Left lung (tissue), 4 donors: ENCODE measurements at regions not wholly inside any gene's neighbourhood (a gene's known extent, or its start where the extent isn't known, plus 50 kb on each side); places are given as distances from the start of the nearest gene placed in this dataset.

Experiments used
- ATAC-seq: fragments of 200-7000 bp; cut with Tn5 transposase; one replicate; pipeline ENCODE4 v1.9.1; 2020; ENCODE audit warnings: moderate library complexity
- DNase-seq, 4 donors: peaks; one replicate each; pipeline ENCODE4 v3.0.0-alpha.2; 2013 to 2020
- H3K27ac ChIP-seq, 2 donors: fragments of 200-600 bp; sonication (generic) in 1 of 2; one replicate each; pipeline versions ENCODE4 v1.5.0 to v1.8.0; 2020 to 2021
- H3K27me3 ChIP-seq, 2 donors: fragments of 200-600 bp; sonication (generic) in 1 of 2; one replicate each; pipeline versions ENCODE4 v1.5.0 to v1.8.0; 2020 to 2021
- H3K36me3 ChIP-seq, 2 donors: fragments of 200-600 bp; sonication (generic) in 1 of 2; one replicate each; pipeline versions ENCODE4 v1.5.0 to v1.8.0; 2020 to 2021
- H3K4me1 ChIP-seq, 2 donors: fragments of 200-600 bp; one replicate each; pipeline ENCODE4 v1.8.0; 2021
- H3K4me3 ChIP-seq, 2 donors: fragments of 200-600 bp; sonication (generic) in 1 of 2; one replicate each; pipeline versions ENCODE4 v1.5.0 to v1.8.0; 2020 to 2021; ENCODE audit warnings: mild to moderate bottlenecking in 1 of 2
- H3K9me3 ChIP-seq, 2 donors: fragments of 200-600 bp; sonication (generic) in 1 of 2; one replicate each; pipeline versions ENCODE4 v1.5.0 to v1.8.0; 2020 to 2021
- CTCF ChIP-seq, 2 donors: fragments of 200-600 bp; sonication (generic) in 1 of 2; IDR thresholded peaks; one replicate each; pipeline versions ENCODE4 v1.5.0 to v1.8.0; 2021; ENCODE audit warnings: antibody characterized with exemption in 2 of 2
- intact Hi-C, 2 donors: fragments of 100-400 bp; cut with DNase I; formaldehyde crosslinking; loops; one replicate each; pipeline versions ENCODE4 v1.11.2 to v1.14.2; 2022
- donor health status: DM: no; HTN: yes; CAD: no.
- donor health status: DM: no; HTN: no; CAD: no.

DNA sequence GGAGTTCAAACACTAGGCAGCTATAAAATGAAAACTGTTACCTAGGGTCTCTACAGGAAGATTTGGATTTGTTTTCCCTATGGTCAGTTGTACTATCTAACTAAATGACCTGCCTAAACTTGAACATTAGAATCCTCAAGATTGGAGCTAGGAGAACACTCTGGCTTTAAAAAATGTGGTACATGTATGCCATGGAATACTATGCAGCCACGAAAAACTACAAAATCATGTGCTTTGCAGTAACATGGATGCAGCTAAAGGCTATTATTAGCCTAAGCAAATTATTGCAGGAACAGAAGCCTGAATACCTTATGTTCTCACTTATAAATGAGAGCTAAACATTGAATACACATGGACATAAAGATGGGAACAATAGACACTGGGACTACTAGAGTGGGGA, 87.1 kb upstream of the MAGI2 start:
- Histone ChIP-seq H3K27me3 (no peaks in the 10 kb centered on the region), H3K4me3 (no peak overlapping the region), H3K27ac (no peak overlapping the region), H3K9me3 (no peaks in the 10 kb centered on the region), H3K4me1 (no peaks in the 10 kb centered on the region), H3K36me3 (no peaks in the 10 kb centered on the region)
- intact Hi-C loops, result no loop called here
- ATAC-seq (no peak), DNase-seq (no peak)
- TF ChIP-seq CTCF (IDR thresholded peaks at IDR 0.05), result no peak

- H3K27ac ChIP-seq, result no peak overlapping the region
- no peak for DNase-seq
- no peaks in the 10 kb centered on the region for H3K27me3 ChIP-seq
- no peak for TF ChIP-seq CTCF (IDR thresholded peaks at IDR 0.05)
- H3K9me3 ChIP-seq, result no peaks in the 10 kb centered on the region
- no peaks in the 10 kb centered on the region for H3K36me3 ChIP-seq
- no peaks in the 10 kb centered on the region for H3K4me1 ChIP-seq
- no peak for ATAC-seq
- intact Hi-C loops, result no loop called here
- no peak overlapping the region for H3K4me3 ChIP-seq
These were observed 80.7 kb upstream of the MAGI2 start for GRCh38 chr7:79534128-79534527.

GRCh38 chr7:79531905-79532664, 78.6 kb upstream of the MAGI2 start:
- DNase-seq (no peak), ATAC-seq (no peak)
- no peaks in the 10 kb centered on the region for H3K27me3 ChIP-seq
- no peaks in the 10 kb centered on the region for H3K36me3 ChIP-seq
- no peak overlapping the region for H3K4me3 ChIP-seq
- intact Hi-C loops, result no loop called here
- no peak overlapping the region for H3K27ac ChIP-seq
- H3K4me1 ChIP-seq, result no peaks in the 10 kb centered on the region
- no peaks in the 10 kb centered on the region for H3K9me3 ChIP-seq
- no peak for TF ChIP-seq CTCF (IDR thresholded peaks at IDR 0.05)

DNA sequence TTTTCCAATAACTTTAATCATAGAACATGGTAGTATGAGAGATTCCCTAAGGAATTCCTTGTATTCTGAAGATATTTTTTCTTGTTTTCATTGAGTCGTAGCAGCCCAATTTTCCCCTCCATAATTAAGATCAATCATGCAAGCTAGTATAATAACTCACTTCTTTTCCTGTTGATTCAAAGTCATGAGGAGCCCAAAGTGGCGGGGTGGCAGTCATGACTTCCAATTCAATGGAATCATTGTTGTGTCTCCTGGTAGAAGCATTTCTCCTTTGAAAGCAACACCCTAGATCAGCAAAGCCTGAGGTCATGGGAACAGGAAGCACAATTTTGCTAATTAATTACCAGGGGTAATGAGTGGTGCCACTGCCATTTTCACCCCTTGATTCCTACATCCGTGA, 77.6 kb upstream of the MAGI2 start:
- DNase-seq, result no peak
- Histone ChIP-seq H3K27ac (no peak overlapping the region), H3K27me3 (no peaks in the 10 kb centered on the region), H3K9me3 (no peaks in the 10 kb centered on the region), H3K4me1 (no peaks in the 10 kb centered on the region), H3K36me3 (no peaks in the 10 kb centered on the region), H3K4me3 (no peak overlapping the region)
- intact Hi-C loops, result no loop called here
- no peak for ATAC-seq
- TF ChIP-seq CTCF (IDR thresholded peaks at IDR 0.05), result no peak

DNA sequence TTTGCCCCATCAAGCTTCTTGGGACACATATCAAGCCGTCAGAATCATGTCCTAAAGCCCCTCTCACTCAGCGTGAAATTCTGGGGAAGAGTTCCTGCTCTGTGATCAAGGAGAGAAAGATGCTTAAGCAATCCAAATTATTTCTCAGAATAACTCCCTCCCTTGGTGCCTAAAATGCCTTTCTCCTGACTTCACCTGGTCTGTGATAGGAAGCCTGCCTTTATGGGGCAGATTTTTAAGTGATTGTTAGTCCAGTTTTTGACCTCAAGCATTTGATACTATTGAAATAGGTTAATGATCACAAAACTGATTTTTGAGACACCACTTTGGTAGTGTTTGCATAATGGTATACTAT, 76.4 kb upstream of the MAGI2 start:
- Histone ChIP-seq H3K27ac (no peak overlapping the region), H3K9me3 (no peaks in the 10 kb centered on the region), H3K4me3 (no peak overlapping the region), H3K4me1 (no peaks in the 10 kb centered on the region), H3K27me3 (no peaks in the 10 kb centered on the region), H3K36me3 (no peaks in the 10 kb centered on the region)
- intact Hi-C loops, result no loop called here
- no peak for TF ChIP-seq CTCF (IDR thresholded peaks at IDR 0.05)
- DNase-seq (no peak), ATAC-seq (no peak)
